ENCODE measurements at regions not wholly inside any gene's neighbourhood (a gene's known extent, or its start where the extent isn't known, plus 50 kb on each side); places are given as distances from the start of the nearest gene placed in this dataset.

GRCh38 chr4:74618659-74619058 lies 173.7 kb downstream of the AREG start:
- CTCF ChIA-PET = no interaction called here

DNA sequence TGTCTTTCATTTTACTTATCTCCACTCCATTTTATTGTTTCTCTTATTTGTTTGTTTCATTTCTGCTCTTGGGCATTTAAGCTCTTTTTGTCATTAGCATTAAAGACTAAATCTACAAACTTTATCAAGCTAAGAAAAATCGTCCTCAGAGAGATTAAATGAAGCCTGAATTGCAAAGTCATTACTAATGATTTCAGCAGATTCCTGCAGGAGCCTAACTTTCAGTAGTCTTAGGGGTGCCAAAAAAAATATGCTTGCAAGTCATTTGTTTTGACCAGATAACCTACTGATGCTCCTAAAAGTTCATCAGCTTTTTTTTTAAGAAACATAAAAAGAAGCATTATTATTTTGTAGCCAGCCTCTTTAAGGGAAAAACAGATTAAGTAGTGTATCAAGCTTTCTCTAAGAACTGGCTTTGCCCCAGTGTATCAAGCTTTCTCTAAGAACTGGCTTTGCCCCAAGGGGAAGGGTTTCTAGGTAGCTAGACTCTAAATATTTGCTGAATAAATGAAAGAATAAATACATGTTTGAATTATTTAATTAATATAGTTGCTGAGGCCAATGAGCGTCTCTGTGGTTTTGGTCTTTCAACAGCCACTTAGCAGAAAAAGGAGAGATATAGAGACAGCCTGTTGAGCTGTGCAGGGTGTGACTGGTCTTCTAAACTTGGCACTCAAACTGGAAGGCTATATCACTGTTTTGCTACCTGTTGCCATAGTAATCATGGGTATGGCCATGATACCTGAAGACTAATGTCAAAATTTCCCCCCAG lies 174.2 kb downstream of the BTC start:
- CTCF ChIA-PET = interaction anchor here (0.7 kb wide), 1 partner anchor 240 kb away, joined by 3 read pairs; no protein-coding TSS in a partner anchor
- no peak for TF ChIP-seq ZNF660 (tag by site-specific recombination; IDR thresholded peaks at IDR 0.05)
- TF ChIP-seq ZNF571 (tag by site-specific recombination; IDR thresholded peaks at IDR 0.05) = no peak
- no peak for TF ChIP-seq ZNF155 (tag by site-specific recombination; IDR thresholded peaks at IDR 0.05)
- peak; percentile 43; the same call in 1 of the 2 replicates for TF ChIP-seq SCRT2 (tag by site-specific recombination; IDR thresholded peaks at IDR 0.05)
- TF ChIP-seq, protein P1, sequence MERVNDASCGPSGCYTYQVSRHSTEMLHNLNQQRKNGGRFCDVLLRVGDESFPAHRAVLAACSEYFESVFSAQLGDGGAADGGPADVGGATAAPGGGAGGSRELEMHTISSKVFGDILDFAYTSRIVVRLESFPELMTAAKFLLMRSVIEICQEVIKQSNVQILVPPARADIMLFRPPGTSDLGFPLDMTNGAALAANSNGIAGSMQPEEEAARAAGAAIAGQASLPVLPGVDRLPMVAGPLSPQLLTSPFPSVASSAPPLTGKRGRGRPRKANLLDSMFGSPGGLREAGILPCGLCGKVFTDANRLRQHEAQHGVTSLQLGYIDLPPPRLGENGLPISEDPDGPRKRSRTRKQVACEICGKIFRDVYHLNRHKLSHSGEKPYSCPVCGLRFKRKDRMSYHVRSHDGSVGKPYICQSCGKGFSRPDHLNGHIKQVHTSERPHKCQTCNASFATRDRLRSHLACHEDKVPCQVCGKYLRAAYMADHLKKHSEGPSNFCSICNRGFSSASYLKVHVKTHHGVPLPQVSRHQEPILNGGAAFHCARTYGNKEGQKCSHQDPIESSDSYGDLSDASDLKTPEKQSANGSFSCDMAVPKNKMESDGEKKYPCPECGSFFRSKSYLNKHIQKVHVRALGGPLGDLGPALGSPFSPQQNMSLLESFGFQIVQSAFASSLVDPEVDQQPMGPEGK (tag by site-specific recombination; IDR thresholded peaks at IDR 0.05) = no peak
- H3K9me3 ChIP-seq (ENCODE audit: control insufficient read depth, insufficient read depth, low read depth, low read length) = no peaks in the 10 kb centered on the region
- 0 out of 2 replicates have a peak, but pooled peaks cover 3% of the 10 kb centered on the region for H3K4me1 ChIP-seq (ENCODE audit: control insufficient read depth, insufficient read depth, low read length)
- H3K4me3 ChIP-seq (ENCODE audit: low read depth, low read length) = no peak overlapping the region
- H3K27ac ChIP-seq (ENCODE audit: extremely low read depth, low read depth, low read length) = no peak overlapping the region
- POLR2A ChIA-PET = no interaction called here
- H3K36me3 ChIP-seq (ENCODE audit: control insufficient read depth in 2 of 2, insufficient read depth in 1 of 2, low read length in 2 of 2) = no peaks in the 10 kb centered on the region

More at GRCh38 chr4:74618659-74619058, 173.7 kb downstream of the AREG start:
- H3K4me1 ChIP-seq (ENCODE audit: control insufficient read depth, insufficient read depth, low read length) = no peaks in the 10 kb centered on the region
- POLR2A ChIA-PET = no interaction called here
- TF ChIP-seq ZNF335 (tag by site-specific recombination; conservative IDR thresholded peaks at IDR 0.05) (no peak), ZNF521 (tag by site-specific recombination; IDR thresholded peaks at IDR 0.05) (no peak), ZBTB48 (tag by site-specific recombination; IDR thresholded peaks at IDR 0.05) (no peak), ZSCAN30 (tag by site-specific recombination; IDR thresholded peaks at IDR 0.05) (no peak)
- no peaks in the 10 kb centered on the region for H3K9me3 ChIP-seq (ENCODE audit: control insufficient read depth, insufficient read depth, low read depth, low read length)
- H3K27ac ChIP-seq (ENCODE audit: extremely low read depth, low read depth, low read length) = no peak overlapping the region
- H3K4me3 ChIP-seq (ENCODE audit: low read depth, low read length) = no peak overlapping the region
- no peaks in the 10 kb centered on the region for H3K36me3 ChIP-seq (ENCODE audit: control insufficient read depth in 2 of 2, insufficient read depth in 1 of 2, low read length in 2 of 2)

GRCh38 chr4:74621616-74622015 lies 172.7 kb downstream of the BTC start:
- POLR2A ChIA-PET = no interaction called here
- no peak overlapping the region for H3K4me3 ChIP-seq (ENCODE audit: low read depth, low read length)
- 0 out of 2 replicates have a peak, but pooled peaks cover 3% of the 10 kb centered on the region for H3K4me1 ChIP-seq (ENCODE audit: control insufficient read depth, insufficient read depth, low read length)
- CTCF ChIA-PET = interaction anchor here (1.4 kb wide), 1 partner anchor 81 kb away, joined by 6 read pairs; no protein-coding TSS in a partner anchor
- H3K9me3 ChIP-seq (ENCODE audit: control insufficient read depth, insufficient read depth, low read depth, low read length) = no peaks in the 10 kb centered on the region
- TF ChIP-seq ZNF530 (tag by site-specific recombination; IDR thresholded peaks at IDR 0.05; ENCODE audit: low read depth) (no peak), ZNF776 (tag by site-specific recombination; IDR thresholded peaks at IDR 0.05; ENCODE audit: borderline replicate concordance) (no peak), ZNF426 (tag by site-specific recombination; IDR thresholded peaks at IDR 0.05) (no peak), ZNF660 (tag by site-specific recombination; IDR thresholded peaks at IDR 0.05) (no peak), ZNF239 (tag by site-specific recombination; IDR thresholded peaks at IDR 0.05) (no peak), ZEB2 (tag by site-specific recombination; IDR thresholded peaks at IDR 0.05) (no peak), BCL6B (tag by site-specific recombination; IDR thresholded peaks at IDR 0.05) (no peak), ZNF350 (tag by site-specific recombination; IDR thresholded peaks at IDR 0.05) (no peak), ZNF843 (tag by site-specific recombination; IDR thresholded peaks at IDR 0.05) (no peak), ZNF600 (tag by site-specific recombination; IDR thresholded peaks at IDR 0.05) (no peak), ZNF664 (tag by site-specific recombination; IDR thresholded peaks at IDR 0.05) (no peak), MZF1 (tag by site-specific recombination; IDR thresholded peaks at IDR 0.05; ENCODE audit: borderline replicate concordance) (no peak), RBAK (tag by site-specific recombination; IDR thresholded peaks at IDR 0.05) (no peak)
- H3K27ac ChIP-seq (ENCODE audit: extremely low read depth, low read depth, low read length) = no peak overlapping the region
- no peaks in the 10 kb centered on the region for H3K36me3 ChIP-seq (ENCODE audit: control insufficient read depth in 2 of 2, insufficient read depth in 1 of 2, low read length in 2 of 2)
